ENCODE measurements at regions not wholly inside any gene's neighbourhood (a gene's known extent, or its start where the extent isn't known, plus 50 kb on each side); places are given as distances from the start of the nearest gene placed in this dataset.

DNA sequence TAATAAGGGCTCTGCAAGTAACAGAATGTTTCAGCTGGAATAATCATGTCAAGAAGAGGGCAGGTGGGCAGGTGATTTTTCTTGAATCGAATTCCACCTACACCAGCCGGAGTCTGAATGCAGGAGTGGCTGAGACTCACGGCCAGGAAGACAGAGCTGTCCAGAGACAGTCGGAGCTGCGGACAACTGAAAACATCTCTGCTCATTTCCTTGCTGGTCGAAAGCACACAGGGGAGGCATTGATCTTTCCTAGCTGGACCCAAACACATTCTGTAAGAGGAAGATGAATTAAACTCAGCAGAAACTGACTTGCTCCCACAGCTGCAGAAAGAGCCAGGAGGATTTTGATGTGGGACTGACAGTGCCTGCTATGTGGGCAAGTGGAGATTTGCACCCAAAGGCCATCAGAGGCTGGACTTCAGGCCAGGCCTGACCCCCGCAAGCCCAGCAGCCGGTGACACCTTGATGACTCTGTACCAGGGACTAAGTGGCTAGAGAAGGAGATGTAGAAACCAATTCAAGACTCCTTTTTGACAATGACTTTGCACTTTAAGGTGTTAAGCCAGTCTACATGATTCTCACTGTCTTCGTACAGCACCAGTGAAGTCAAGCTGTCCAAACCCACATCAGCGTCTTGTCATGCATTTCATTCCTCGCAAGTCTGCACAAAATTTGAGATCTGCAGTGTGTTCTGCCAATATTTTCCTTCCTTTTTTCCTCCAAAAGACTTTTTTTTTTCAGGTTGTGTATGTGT lies 169.4 kb downstream of the TEX36 start:
- Histone ChIP-seq H3K27ac (ENCODE audit: low read depth, low read length) (no peak overlapping the region), H4K8ac (ENCODE audit: low read depth, low read length) (no peak overlapping the region), H2BK5ac (ENCODE audit: low read depth, low read length, poor library complexity) (no peak overlapping the region), H3K79me1 (ENCODE audit: low read length) (no peaks in the 10 kb centered on the region), H4K91ac (ENCODE audit: low read depth, low read length) (no peak overlapping the region), H2AK5ac (ENCODE audit: low read length) (no peak overlapping the region), H2BK12ac (ENCODE audit: low read length) (no peak overlapping the region), H3K14ac (ENCODE audit: low read length) (no peak overlapping the region), H3K79me2 (ENCODE audit: control insufficient read depth, insufficient read depth, low read length, poor library complexity) (no peaks in the 10 kb centered on the region), H3K36me3 (ENCODE audit: control insufficient read depth in 1 of 2, insufficient read depth in 2 of 2, low read length in 2 of 2) (no peaks in the 10 kb centered on the region), H4K12ac (ENCODE audit: low read depth, low read length) (peak overlapping the region; percentile 36), H2BK120ac (ENCODE audit: insufficient read depth, low read length, poor library complexity) (no peak overlapping the region), H3K18ac (ENCODE audit: low read length) (no peak overlapping the region), H3K4me2 (ENCODE audit: low read length) (no peak overlapping the region), H3K9me3 (ENCODE audit: insufficient read depth, low read depth, low read length) (peaks cover 2% of the 10 kb centered on the region), H3K9ac (ENCODE audit: low read length) (no peak overlapping the region), H3K4me3 (ENCODE audit: low read depth, low read length) (no peak overlapping the region), H3K4ac (ENCODE audit: low read depth, low read length) (no peak overlapping the region), H3K23ac (ENCODE audit: low read length) (no peak overlapping the region), H2AFZ (ENCODE audit: insufficient read depth, low read length, poor library complexity) (no peak overlapping the region), H3K4me1 (ENCODE audit: control insufficient read depth in 1 of 2, insufficient read depth in 2 of 2, low read length in 2 of 2) (peaks cover 0 to 3% of the 10 kb centered on the region in 2 experiments), H3K27me3 (ENCODE audit: insufficient read depth, low read length) (no peaks in the 10 kb centered on the region)
- DNase-seq = no peak
- WGBS (ENCODE audit: extremely low coverage, insufficient coverage, insufficient read length) = no CpG with 5 or more reads among the region's 11 CpGs

DNA sequence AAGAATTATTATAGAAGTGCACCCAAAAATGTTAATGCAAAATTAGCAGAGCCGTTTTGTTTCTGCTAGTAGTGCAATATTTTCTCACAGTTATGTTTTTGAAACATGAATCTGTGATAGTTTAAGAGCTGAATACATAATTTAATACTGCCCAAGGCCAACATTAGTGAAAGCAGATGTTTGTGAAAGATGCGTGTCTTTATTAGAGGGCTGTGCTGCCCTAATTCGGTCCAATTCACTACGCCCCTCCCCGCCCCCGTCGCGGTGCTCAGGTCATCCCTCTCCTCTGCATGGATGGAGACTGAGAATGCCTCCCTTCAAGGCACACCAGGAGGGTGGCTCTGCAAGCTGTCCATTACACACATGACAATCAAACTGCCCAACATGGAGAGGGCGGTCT lies 172.0 kb downstream of the TEX36 start:
- no peak overlapping the region for H3K4me3 ChIP-seq (ENCODE audit: low read depth, low read length)
- no peak overlapping the region for H4K12ac ChIP-seq (ENCODE audit: low read depth, low read length)
- no peak overlapping the region for H2AFZ ChIP-seq (ENCODE audit: insufficient read depth, low read length, poor library complexity)
- no peak overlapping the region for H4K91ac ChIP-seq (ENCODE audit: low read depth, low read length)
- no peak overlapping the region for H4K8ac ChIP-seq (ENCODE audit: low read depth, low read length)
- peaks cover 0 to 3% of the 10 kb centered on the region in 2 experiments for H3K4me1 ChIP-seq (ENCODE audit: control insufficient read depth in 1 of 2, insufficient read depth in 2 of 2, low read length in 2 of 2)
- H3K4me2 ChIP-seq (ENCODE audit: low read length) = no peak overlapping the region
- H3K9me3 ChIP-seq (ENCODE audit: insufficient read depth, low read depth, low read length) = peaks cover 2% of the 10 kb centered on the region
- H3K4ac ChIP-seq (ENCODE audit: low read depth, low read length) = no peak overlapping the region
- H3K9ac ChIP-seq (ENCODE audit: low read length) = no peak overlapping the region
- no peak overlapping the region for H3K27ac ChIP-seq (ENCODE audit: low read depth, low read length)
- no peak overlapping the region for H3K18ac ChIP-seq (ENCODE audit: low read length)
- no peak overlapping the region for H3K23ac ChIP-seq (ENCODE audit: low read length)
- DNase-seq = no peak
- no peaks in the 10 kb centered on the region for H3K79me2 ChIP-seq (ENCODE audit: control insufficient read depth, insufficient read depth, low read length, poor library complexity)
- H2BK5ac ChIP-seq (ENCODE audit: low read depth, low read length, poor library complexity) = no peak overlapping the region
- WGBS (ENCODE audit: extremely low coverage, insufficient coverage, insufficient read length) = no CpG with 5 or more reads among the region's 9 CpGs
- no peak overlapping the region for H3K14ac ChIP-seq (ENCODE audit: low read length)
- no peaks in the 10 kb centered on the region for H3K36me3 ChIP-seq (ENCODE audit: control insufficient read depth in 1 of 2, insufficient read depth in 2 of 2, low read length in 2 of 2)
- H2BK120ac ChIP-seq (ENCODE audit: insufficient read depth, low read length, poor library complexity) = no peak overlapping the region
- no peak overlapping the region for H2AK5ac ChIP-seq (ENCODE audit: low read length)
- no peaks in the 10 kb centered on the region for H3K79me1 ChIP-seq (ENCODE audit: low read length)
- no peak overlapping the region for H2BK12ac ChIP-seq (ENCODE audit: low read length)
- no peaks in the 10 kb centered on the region for H3K27me3 ChIP-seq (ENCODE audit: insufficient read depth, low read length)

DNA sequence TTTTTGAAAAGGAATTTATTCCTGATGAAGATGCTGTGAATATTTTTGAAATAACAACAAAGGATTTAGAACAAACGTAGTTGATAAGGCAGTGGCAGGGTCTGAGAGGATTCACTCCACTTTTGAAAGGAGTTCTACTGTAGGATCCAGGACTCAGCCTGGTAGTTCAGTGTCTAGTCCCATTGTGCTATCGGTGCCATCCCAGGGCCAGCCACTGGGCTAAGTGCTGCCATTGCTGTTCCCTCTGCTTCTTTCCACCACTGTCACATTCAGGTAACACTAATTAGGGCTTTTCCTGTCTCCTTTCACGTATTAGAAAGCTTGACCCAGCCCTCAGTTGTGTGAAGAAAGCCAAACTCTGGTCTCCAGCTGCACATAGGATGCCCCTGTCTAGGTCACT lies 177.3 kb downstream of the TEX36 start:
- Histone ChIP-seq H2BK5ac (ENCODE audit: low read depth, low read length, poor library complexity) (no peak overlapping the region), H3K9me3 (ENCODE audit: insufficient read depth, low read depth, low read length) (peaks cover 2% of the 10 kb centered on the region), H3K4me2 (ENCODE audit: low read length) (no peak overlapping the region), H3K18ac (ENCODE audit: low read length) (no peak overlapping the region), H3K79me1 (ENCODE audit: low read length) (no peaks in the 10 kb centered on the region), H4K12ac (ENCODE audit: low read depth, low read length) (no peak overlapping the region), H3K27me3 (ENCODE audit: insufficient read depth, low read length) (no peaks in the 10 kb centered on the region), H4K91ac (ENCODE audit: low read depth, low read length) (no peak overlapping the region), H4K8ac (ENCODE audit: low read depth, low read length) (no peak overlapping the region), H3K4ac (ENCODE audit: low read depth, low read length) (no peak overlapping the region), H3K9ac (ENCODE audit: low read length) (no peak overlapping the region), H3K27ac (ENCODE audit: low read depth, low read length) (no peak overlapping the region), H3K4me1 (ENCODE audit: control insufficient read depth in 1 of 2, insufficient read depth in 2 of 2, low read length in 2 of 2) (no peaks in the 10 kb centered on the region), H3K36me3 (ENCODE audit: control insufficient read depth in 1 of 2, insufficient read depth in 2 of 2, low read length in 2 of 2) (no peaks in the 10 kb centered on the region), H2AK5ac (ENCODE audit: low read length) (no peak overlapping the region), H3K23ac (ENCODE audit: low read length) (no peak overlapping the region), H3K79me2 (ENCODE audit: control insufficient read depth, insufficient read depth, low read length, poor library complexity) (no peaks in the 10 kb centered on the region), H2BK120ac (ENCODE audit: insufficient read depth, low read length, poor library complexity) (no peak overlapping the region), H3K4me3 (ENCODE audit: low read depth, low read length) (no peak overlapping the region), H2AFZ (ENCODE audit: insufficient read depth, low read length, poor library complexity) (no peak overlapping the region), H2BK12ac (ENCODE audit: low read length) (no peak overlapping the region), H3K14ac (ENCODE audit: low read length) (no peak overlapping the region)
- no peak for DNase-seq
- no CpG with 5 or more reads among the region's 3 CpGs for WGBS (ENCODE audit: extremely low coverage, insufficient coverage, insufficient read length)

DNA sequence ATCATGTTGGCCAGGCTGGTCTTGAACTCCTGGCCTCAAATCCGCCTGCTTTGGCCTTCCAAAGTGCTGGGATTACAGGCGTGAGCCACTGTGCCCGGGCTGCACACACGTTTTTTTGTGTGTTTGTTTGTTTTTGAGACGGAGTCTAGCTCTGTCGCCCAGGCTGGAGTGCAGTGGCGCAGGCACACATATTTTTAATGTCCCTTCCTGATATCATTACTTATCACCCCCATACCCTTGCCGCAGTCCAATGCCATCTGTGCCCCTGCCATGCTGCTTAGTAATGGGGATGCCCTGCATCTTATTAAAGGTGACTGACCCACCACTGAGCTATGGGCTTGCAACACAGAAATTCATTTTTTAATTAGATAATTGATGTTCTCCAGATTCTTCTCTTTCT lies 180.7 kb downstream of the TEX36 start:
- no peak overlapping the region for H3K27ac ChIP-seq (ENCODE audit: low read depth, low read length)
- no peaks in the 10 kb centered on the region for H3K79me2 ChIP-seq (ENCODE audit: control insufficient read depth, insufficient read depth, low read length, poor library complexity)
- H3K27me3 ChIP-seq (ENCODE audit: insufficient read depth, low read length) = no peaks in the 10 kb centered on the region
- H3K9ac ChIP-seq (ENCODE audit: low read length) = no peak overlapping the region
- H4K12ac ChIP-seq (ENCODE audit: low read depth, low read length) = no peak overlapping the region
- WGBS (ENCODE audit: extremely low coverage, insufficient coverage, insufficient read length) = no CpG with 5 or more reads among the region's 8 CpGs
- no peak overlapping the region for H3K14ac ChIP-seq (ENCODE audit: low read length)
- H2AFZ ChIP-seq (ENCODE audit: insufficient read depth, low read length, poor library complexity) = no peak overlapping the region
- no peaks in the 10 kb centered on the region for H3K79me1 ChIP-seq (ENCODE audit: low read length)
- no peak overlapping the region for H3K4me3 ChIP-seq (ENCODE audit: low read depth, low read length)
- H3K4ac ChIP-seq (ENCODE audit: low read depth, low read length) = no peak overlapping the region
- DNase-seq = no peak
- H3K36me3 ChIP-seq (ENCODE audit: control insufficient read depth in 1 of 2, insufficient read depth in 2 of 2, low read length in 2 of 2) = no peaks in the 10 kb centered on the region
- no peak overlapping the region for H3K23ac ChIP-seq (ENCODE audit: low read length)
- H4K8ac ChIP-seq (ENCODE audit: low read depth, low read length) = no peak overlapping the region
- no peak overlapping the region for H2BK5ac ChIP-seq (ENCODE audit: low read depth, low read length, poor library complexity)
- peaks cover 2% of the 10 kb centered on the region for H3K9me3 ChIP-seq (ENCODE audit: insufficient read depth, low read depth, low read length)
- no peak overlapping the region for H3K18ac ChIP-seq (ENCODE audit: low read length)
- no peak overlapping the region for H2BK120ac ChIP-seq (ENCODE audit: insufficient read depth, low read length, poor library complexity)
- H3K4me2 ChIP-seq (ENCODE audit: low read length) = no peak overlapping the region
- no peak overlapping the region for H4K91ac ChIP-seq (ENCODE audit: low read depth, low read length)
- no peaks in the 10 kb centered on the region for H3K4me1 ChIP-seq (ENCODE audit: control insufficient read depth in 1 of 2, insufficient read depth in 2 of 2, low read length in 2 of 2)
- H2BK12ac ChIP-seq (ENCODE audit: low read length) = no peak overlapping the region
- H2AK5ac ChIP-seq (ENCODE audit: low read length) = no peak overlapping the region
